ENCODE measurements at regions not wholly inside any gene's neighbourhood (a gene's known extent, or its start where the extent isn't known, plus 50 kb on each side); places are given as distances from the start of the nearest gene placed in this dataset.

DNA sequence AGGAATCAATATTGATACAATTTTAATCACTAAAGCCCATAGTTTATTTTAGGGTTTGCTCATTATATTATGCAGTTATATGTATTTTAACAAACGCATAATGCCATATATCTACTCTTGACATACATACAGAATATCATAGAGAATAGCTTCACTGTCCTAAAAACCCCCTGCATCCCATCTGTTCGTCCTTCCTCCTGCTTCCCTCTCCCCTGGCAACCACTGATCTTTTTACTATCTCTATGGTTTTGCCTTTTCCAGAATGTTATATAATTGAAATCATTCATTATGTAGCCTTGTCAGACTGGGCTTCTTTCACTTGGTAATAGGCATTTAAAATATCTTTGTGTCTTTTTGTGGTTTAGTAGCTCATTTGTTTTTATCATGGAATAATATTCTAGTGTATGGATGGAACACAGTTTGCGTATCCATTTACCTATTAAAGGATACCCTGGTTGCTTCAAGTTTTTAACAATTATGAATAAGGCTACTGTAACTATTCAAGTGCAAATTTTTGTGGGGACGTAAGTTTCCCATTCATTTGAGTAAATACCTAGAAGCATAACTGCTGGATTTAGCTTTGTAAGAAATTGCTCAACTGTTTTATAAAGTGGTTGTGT lies 801.6 kb upstream of the GCFC2 start:
- no peak overlapping the region for H3K4me3 ChIP-seq (replicated peaks in 1 of 3; ENCODE audit: insufficient read depth in 1 of 3, low read depth in 2 of 3, low read length in 3 of 3)
- H3K9me3 ChIP-seq (ENCODE audit: low read length): no peaks in the 10 kb centered on the region
- ATAC-seq (no peak), DNase-seq (ENCODE audit: low spot score) (no peak), FAIRE-seq (no peak)
- H4K20me1 ChIP-seq (ENCODE audit: insufficient read depth, low read length): no peaks in the 10 kb centered on the region
- in situ Hi-C loops (cut with HindIII; ENCODE audit: extremely low pct_ligation_motif_present, low pct_unique_long_range_greater_than_20kb) (no loop called here), intact Hi-C loops (cut with micrococcal nuclease; ENCODE audit: unreplicated experiment) (no loop called here)
- POLR2A ChIA-PET: no interaction called here
- H3K79me2 ChIP-seq (ENCODE audit: insufficient read depth, low read length): no peaks in the 10 kb centered on the region
- no peaks in the 10 kb centered on the region for H3K4me1 ChIP-seq (ENCODE audit: insufficient read depth, low read length)
- H3K9ac ChIP-seq (ENCODE audit: insufficient read depth, low read depth, low read length): no peak overlapping the region
- CTCF ChIA-PET (ENCODE audit: low intra/inter-chr PET ratio, low total read pairs): no interaction called here
- no peak overlapping the region for H3K4me2 ChIP-seq (ENCODE audit: low read depth, low read length)
- H3K36me3 ChIP-seq (replicated peaks in 1 of 2; ENCODE audit: control insufficient read depth in 1 of 2, insufficient read depth in 2 of 2, low read length in 2 of 2): no peaks in the 10 kb centered on the region
- TF ChIP-seq PPARG (CRISPR knock-in tag; conservative IDR thresholded peaks at IDR 0.05) (no peak), EHMT2 (IDR thresholded peaks at IDR 0.05; ENCODE audit: borderline replicate concordance, low read depth, low read length) (no peak), REPIN1 (CRISPR knock-in tag; IDR thresholded peaks at IDR 0.05; ENCODE audit: borderline replicate concordance, low read depth) (no peak), BRCA1 (CRISPR knock-in tag; IDR thresholded peaks at IDR 0.05) (no peak), ZNF230 (CRISPR knock-in tag; IDR thresholded peaks at IDR 0.05) (no peak), RBAK (CRISPR knock-in tag; IDR thresholded peaks at IDR 0.05) (no peak), ZNF256 (CRISPR knock-in tag; conservative IDR thresholded peaks at IDR 0.05) (no peak), SUZ12 (IDR thresholded peaks at IDR 0.05; ENCODE audit: low read depth, low read length) (no peak), FOXK1 (CRISPR knock-in tag; IDR thresholded peaks at IDR 0.05; ENCODE audit: borderline replicate concordance, low read depth) (no peak), TOPORS (CRISPR knock-in tag; IDR thresholded peaks at IDR 0.05) (no peak), POLR2AphosphoS5 (IDR thresholded peaks at IDR 0.05; ENCODE audit: low read depth, low read length) (no peak), DNMT1 (CRISPR knock-in tag; IDR thresholded peaks at IDR 0.05) (no peak)
- TF ChIP-seq, protein P1, sequence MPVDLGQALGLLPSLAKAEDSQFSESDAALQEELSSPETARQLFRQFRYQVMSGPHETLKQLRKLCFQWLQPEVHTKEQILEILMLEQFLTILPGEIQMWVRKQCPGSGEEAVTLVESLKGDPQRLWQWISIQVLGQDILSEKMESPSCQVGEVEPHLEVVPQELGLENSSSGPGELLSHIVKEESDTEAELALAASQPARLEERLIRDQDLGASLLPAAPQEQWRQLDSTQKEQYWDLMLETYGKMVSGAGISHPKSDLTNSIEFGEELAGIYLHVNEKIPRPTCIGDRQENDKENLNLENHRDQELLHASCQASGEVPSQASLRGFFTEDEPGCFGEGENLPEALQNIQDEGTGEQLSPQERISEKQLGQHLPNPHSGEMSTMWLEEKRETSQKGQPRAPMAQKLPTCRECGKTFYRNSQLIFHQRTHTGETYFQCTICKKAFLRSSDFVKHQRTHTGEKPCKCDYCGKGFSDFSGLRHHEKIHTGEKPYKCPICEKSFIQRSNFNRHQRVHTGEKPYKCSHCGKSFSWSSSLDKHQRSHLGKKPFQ (CRISPR knock-in tag; IDR thresholded peaks at IDR 0.05; ENCODE audit: insufficient replicate concordance): no peak
- TF ChIP-seq, protein P2, sequence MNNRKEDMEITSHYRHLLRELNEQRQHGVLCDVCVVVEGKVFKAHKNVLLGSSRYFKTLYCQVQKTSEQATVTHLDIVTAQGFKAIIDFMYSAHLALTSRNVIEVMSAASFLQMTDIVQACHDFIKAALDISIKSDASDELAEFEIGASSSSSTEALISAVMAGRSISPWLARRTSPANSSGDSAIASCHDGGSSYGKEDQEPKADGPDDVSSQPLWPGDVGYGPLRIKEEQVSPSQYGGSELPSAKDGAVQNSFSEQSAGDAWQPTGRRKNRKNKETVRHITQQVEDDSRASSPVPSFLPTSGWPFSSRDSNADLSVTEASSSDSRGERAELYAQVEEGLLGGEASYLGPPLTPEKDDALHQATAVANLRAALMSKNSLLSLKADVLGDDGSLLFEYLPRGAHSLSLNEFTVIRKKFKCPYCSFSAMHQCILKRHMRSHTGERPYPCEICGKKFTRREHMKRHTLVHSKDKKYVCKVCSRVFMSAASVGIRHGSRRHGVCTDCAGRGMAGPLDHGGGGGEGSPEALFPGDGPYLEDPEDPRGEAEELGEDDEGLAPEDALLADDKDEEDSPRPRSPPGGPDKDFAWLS (CRISPR knock-in tag; IDR thresholded peaks at IDR 0.05; ENCODE audit: borderline replicate concordance): no peak
- WGBS (ENCODE audit: low lambda C conversion rate): 14% methylated on average over 4 of the region's 4 CpGs
- no peaks in the 10 kb centered on the region for H3K27me3 ChIP-seq (ENCODE audit: control insufficient read depth in 1 of 2, insufficient read depth in 2 of 2, low read length in 2 of 2)
- no TSS peak for BruUV-seq (replicated peaks)
- H2AFZ ChIP-seq (ENCODE audit: low read length): no peak overlapping the region
- H3K27ac ChIP-seq (ENCODE audit: extremely low read length, insufficient read depth, low read length): no peak overlapping the region
